Motor neuron (in vitro differentiated cells): ENCODE measurements at regions not wholly inside any gene's neighbourhood (a gene's known extent, or its start where the extent isn't known, plus 50 kb on each side); places are given as distances from the start of the nearest gene placed in this dataset.
"Not testable (repeated sequence)": the region's sequence is repeated elsewhere in the genome, so short reads cannot be mapped to it uniquely, and the experiment has no call there.

Experiments used
- ATAC-seq, 8 experiments: fragments of 200-7000 bp; cut with Tn5 transposase; replicated peaks in 6 of 8; 2 replicates each; pipeline ENCODE4 v1.8.0; 2021; ENCODE audit warnings: mild to moderate bottlenecking in 8 of 8, moderate library complexity in 8 of 8
- H3K27ac ChIP-seq, 2 donors: fragments of 250-450 bp; sonication (Bioruptor Pico); 2 replicates each; pipeline ENCODE4 v1.9.0; 2021; ENCODE audit warnings: antibody characterized with exemption in 2 of 2, mild to moderate bottlenecking in 2 of 2, moderate library complexity in 1 of 2
- H3K4me1 ChIP-seq, 2 donors: fragments of 250-450 bp; sonication (Bioruptor Pico); replicated peaks in 1 of 2; 2 replicates each; pipeline ENCODE4 v1.6.1; 2021; ENCODE audit warnings: antibody characterized with exemption in 2 of 2, mild to moderate bottlenecking in 2 of 2, moderate library complexity in 1 of 2
- H3K4me3 ChIP-seq, 5 donors: fragments of 250-450 bp; sonication (Bioruptor Pico); 2 replicates each; pipeline ENCODE4 v1.9.0; 2021; ENCODE audit warnings: antibody characterized with exemption in 5 of 5, mild to moderate bottlenecking in 5 of 5, moderate library complexity in 4 of 5
- WGBS, 10 experiments: fragments of 450-650 bp; shearing (Covaris generic); methylation state at CpG; one replicate each; pipeline ENCODE4 v1.0.0; 2022; 5-methylcytosine and 5-hydroxymethylcytosine counted together
- in situ Hi-C, 9 experiments: fragments of 400-800 bp; cut with MboI; loops; one replicate each; pipeline ENCODE4 v1.15.0; 2021; ENCODE audit warnings: low sequenced_read_pairs in 9 of 9, low pct_unique_long_range_greater_than_20kb in 2 of 9; ENCODE audit not compliant: unreplicated experiment in 9 of 9

GRCh38 chr10:115028419-115028818 lies 64.7 kb upstream of the ATRNL1 start:
- peaks cover 0 to 3% of the 10 kb centered on the region in 2 donors for H3K4me1 ChIP-seq
- in situ Hi-C loops, result no loop called here
- 0 to 100% (median 48%) methylated on average over 1 of the region's 1 CpG; no CpG with 5 or more reads in 6 of the 10 experiments for WGBS, 10 experiments
- H3K4me3 ChIP-seq, result no peak overlapping the region
- no peak for ATAC-seq
- H3K27ac ChIP-seq, result no peak overlapping the region

GRCh38 chr10:115029452-115030375 lies 63.5 kb upstream of the ATRNL1 start:
- peaks cover 0 to 3% of the 10 kb centered on the region in 2 donors for H3K4me1 ChIP-seq
- ATAC-seq, result peak in 1 of 8 experiments; percentile 39
- 30 to 100% (median 81%) methylated on average over 1 to 8 of the region's 8 CpGs; no CpG with 5 or more reads in 1 of the 10 experiments for WGBS, 10 experiments
- H3K27ac ChIP-seq, result no peak overlapping the region
- no peak overlapping the region for H3K4me3 ChIP-seq
- in situ Hi-C loops, result no loop called here

GRCh38 chr10:115030483-115031200 lies 62.5 kb upstream of the ATRNL1 start:
- H3K4me1 ChIP-seq, result peaks cover 4 to 8% of the 10 kb centered on the region in 2 donors
- WGBS, 10 experiments, result 0 to 100% (median 78%) methylated on average over 1 to 7 of the region's 8 CpGs; no CpG with 5 or more reads in 1 of the 10 experiments
- no peak overlapping the region for H3K27ac ChIP-seq
- no peak overlapping the region for H3K4me3 ChIP-seq
- ATAC-seq, result no peak
- in situ Hi-C loops, result no loop called here

- ATAC-seq, result no peak
- in situ Hi-C loops, result no loop called here
- Histone ChIP-seq H3K27ac (no peak overlapping the region), H3K4me1 (peaks cover 4 to 8% of the 10 kb centered on the region in 2 donors), H3K4me3 (no peak overlapping the region)
- 54 to 100% (median 82%) methylated on average over 2 to 5 of the region's 6 CpGs; no CpG with 5 or more reads in 4 of the 10 experiments for WGBS, 10 experiments
Observed at GRCh38 chr10:115033898-115034297, 59.3 kb upstream of the ATRNL1 start.

GRCh38 chr10:115039781-115040180 lies 53.4 kb upstream of the ATRNL1 start:
- in situ Hi-C loops, H3K4me3 ChIP-seq, H3K27ac ChIP-seq, ATAC-seq, H3K4me1 ChIP-seq: not testable (repeated sequence)
- WGBS, 10 experiments, result 33 to 100% (median 96%) methylated on average over 1 of the region's 1 CpG; no CpG with 5 or more reads in 6 of the 10 experiments
